HPDE6-E6E7 (cell line): ENCODE measurements at regions not wholly inside any gene's neighbourhood (a gene's known extent, or its start where the extent isn't known, plus 50 kb on each side); places are given as distances from the start of the nearest gene placed in this dataset.

Experiments
- DNase-seq: peaks from one replicate; pipeline ENCODE4 v3.0.0; 2011; ENCODE audit warnings: missing footprints; ENCODE audit errors: extremely low spot score

GRCh38 chr14:66196670-66197069 is 289.5 kb upstream of the CCDC196 start:
- no peak for DNase-seq

GRCh38 chr14:66197276-66197675 is 288.9 kb upstream of the CCDC196 start:
- DNase-seq, result no peak

GRCh38 chr14:66206554-66206953 is 279.6 kb upstream of the CCDC196 start:
- no peak for DNase-seq

GRCh38 chr14:66216763-66217162 is 269.4 kb upstream of the CCDC196 start:
- DNase-seq, result no peak

- DNase-seq, result no peak
These were observed 266.3 kb upstream of the CCDC196 start for GRCh38 chr14:66219886-66220285.

- no peak for DNase-seq
These were observed 261.5 kb upstream of the CCDC196 start for GRCh38 chr14:66224492-66225178.

GRCh38 chr14:66225337-66225736 is 260.8 kb upstream of the CCDC196 start:
- no peak for DNase-seq

- DNase-seq, result no peak
These were observed 257.8 kb upstream of the CCDC196 start for GRCh38 chr14:66228267-66228970.

GRCh38 chr14:66231820-66232219 is 254.4 kb upstream of the CCDC196 start:
- DNase-seq, result no peak

GRCh38 chr14:66233591-66233990 is 252.6 kb upstream of the CCDC196 start:
- no peak for DNase-seq

- no peak for DNase-seq
These were observed 251.8 kb upstream of the CCDC196 start for GRCh38 chr14:66234411-66234810.

GRCh38 chr14:66237741-66238140 is 248.4 kb upstream of the CCDC196 start:
- DNase-seq, result no peak

- DNase-seq, result no peak
These were observed 247.2 kb upstream of the CCDC196 start for GRCh38 chr14:66238969-66239368.

GRCh38 chr14:66239589-66239988 is 246.6 kb upstream of the CCDC196 start:
- DNase-seq, result no peak

- no peak for DNase-seq
These were observed 246.1 kb upstream of the CCDC196 start for GRCh38 chr14:66240105-66240504.

- no peak for DNase-seq
These were observed 244.2 kb upstream of the CCDC196 start for GRCh38 chr14:66242001-66242400.

GRCh38 chr14:66244834-66245233 is 241.3 kb upstream of the CCDC196 start:
- DNase-seq, result no peak

GRCh38 chr14:66247662-66248193 is 238.4 kb upstream of the CCDC196 start:
- no peak for DNase-seq

GRCh38 chr14:66248256-66248655 is 237.9 kb upstream of the CCDC196 start:
- DNase-seq, result no peak

- no peak for DNase-seq
These were observed 236.6 kb upstream of the CCDC196 start for GRCh38 chr14:66249544-66249943.

GRCh38 chr14:66254038-66254437 is 232.1 kb upstream of the CCDC196 start:
- no peak for DNase-seq

- DNase-seq, result no peak
These were observed 217.3 kb upstream of the CCDC196 start for GRCh38 chr14:66268802-66269334.

GRCh38 chr14:66272221-66272620 is 213.9 kb upstream of the CCDC196 start:
- DNase-seq, result no peak
